Stimulated activated CD4-positive, alpha-beta T cell treated with anti-CD3 and anti-CD28 coated beads, Interleukin-12 subunit alpha, Interleukin-12 subunit beta, amount 100 ng/mL, for 48 hours (primary cell): ENCODE measurements at regions not wholly inside any gene's neighbourhood (a gene's known extent, or its start where the extent isn't known, plus 50 kb on each side); places are given as distances from the start of the nearest gene placed in this dataset.

Source experiments
- DNase-seq, 3 donors: peaks; one replicate each; pipeline ENCODE4 v3.0.0-alpha.2; 2020; ENCODE audit warnings: low read depth in 2 of 3, low spot score in 1 of 3

DNA sequence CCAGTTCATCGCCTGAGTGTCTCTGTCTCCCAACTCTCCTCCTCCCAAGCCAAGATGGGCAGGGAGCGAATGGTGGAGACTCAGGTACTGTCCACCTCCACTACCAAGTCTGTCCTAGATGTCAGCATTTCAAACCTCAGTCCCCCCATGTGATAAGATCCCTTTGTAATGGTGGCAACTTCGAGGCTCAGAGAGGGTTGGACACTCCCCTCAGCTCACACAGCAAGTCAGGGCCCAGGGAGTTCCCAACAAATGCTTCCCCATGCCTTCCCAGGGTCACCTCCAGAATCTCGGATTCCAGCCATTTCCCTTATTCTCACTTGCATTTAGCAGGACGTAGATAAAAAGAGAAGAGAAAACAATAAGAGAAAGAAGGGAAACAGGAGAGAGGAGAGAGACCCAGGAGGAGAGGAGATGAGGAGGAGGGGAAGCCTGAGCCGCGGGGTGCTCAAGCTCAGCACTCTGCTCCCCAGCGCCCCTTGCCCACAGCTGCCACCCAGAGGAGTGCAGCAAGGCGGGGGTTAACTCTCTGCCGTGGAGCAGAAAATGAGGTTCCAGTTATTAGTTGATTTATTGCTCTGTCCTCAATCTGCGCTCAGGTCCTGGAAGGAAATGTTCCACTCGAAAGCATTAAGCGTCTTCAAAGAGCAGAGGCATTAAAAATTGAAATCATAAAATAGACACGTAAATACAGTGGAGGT, 84.1 kb upstream of the LINGO1 start:
- DNase-seq = no peak

DNA sequence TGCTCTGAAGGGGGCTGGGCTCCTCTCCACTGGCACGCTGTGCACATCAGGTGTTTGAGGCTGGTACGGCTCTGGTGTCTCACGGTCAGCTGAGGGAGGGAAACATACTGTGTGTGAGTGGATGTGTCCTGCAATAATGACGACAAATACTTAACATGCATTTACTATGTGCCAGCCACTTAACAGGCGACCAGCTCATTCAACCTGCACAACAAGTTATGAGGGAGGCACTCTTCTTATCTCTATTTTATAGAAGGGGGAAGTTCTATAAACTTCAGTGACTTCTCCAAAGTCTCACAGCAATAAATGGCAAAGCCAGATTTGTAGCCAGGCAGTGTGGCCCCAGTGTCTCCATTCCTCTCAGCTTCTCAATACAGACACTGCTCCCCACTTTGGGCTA, 83.1 kb upstream of the LINGO1 start:
- no peak for DNase-seq

DNA sequence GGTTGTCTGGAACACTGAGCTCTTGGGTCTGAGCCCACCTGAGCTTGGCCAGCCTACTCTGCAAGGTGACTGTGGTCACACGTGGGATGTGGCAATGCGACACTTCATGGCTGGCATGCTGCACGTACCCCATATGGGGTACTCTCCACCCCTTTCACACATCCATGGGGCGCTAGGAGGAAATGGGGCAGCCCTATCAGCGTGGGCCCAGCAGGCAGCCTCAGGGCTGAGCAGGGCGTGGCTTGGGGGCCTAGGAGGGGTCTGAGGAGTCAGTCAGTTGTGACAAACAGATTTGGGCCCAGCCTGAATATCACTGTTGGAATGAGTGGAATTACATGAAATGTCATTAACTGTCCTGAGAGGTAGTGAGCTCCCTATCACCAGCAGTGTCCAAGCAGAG, 82.3 kb upstream of the LINGO1 start:
- no peak for DNase-seq

DNA sequence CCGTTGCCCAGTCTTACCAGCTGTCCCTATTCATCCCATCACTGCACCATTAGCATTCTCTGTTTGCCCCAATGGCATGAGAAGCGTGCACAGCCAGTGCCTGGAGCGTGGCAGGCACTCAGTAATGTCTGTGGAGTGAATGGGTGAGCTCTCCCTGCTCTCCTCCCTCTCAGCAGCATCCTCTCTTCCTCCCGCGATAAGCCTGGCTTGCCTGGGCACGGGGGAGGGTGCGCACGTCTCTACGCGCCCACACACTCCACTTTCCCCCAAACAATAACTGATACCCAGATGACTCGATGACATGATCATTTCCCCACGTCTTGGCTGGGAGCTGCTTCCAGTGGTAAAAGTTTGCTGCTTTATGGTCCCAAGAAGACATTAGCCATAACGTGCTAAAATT, 81.8 kb upstream of the LINGO1 start:
- no peak for DNase-seq

DNA sequence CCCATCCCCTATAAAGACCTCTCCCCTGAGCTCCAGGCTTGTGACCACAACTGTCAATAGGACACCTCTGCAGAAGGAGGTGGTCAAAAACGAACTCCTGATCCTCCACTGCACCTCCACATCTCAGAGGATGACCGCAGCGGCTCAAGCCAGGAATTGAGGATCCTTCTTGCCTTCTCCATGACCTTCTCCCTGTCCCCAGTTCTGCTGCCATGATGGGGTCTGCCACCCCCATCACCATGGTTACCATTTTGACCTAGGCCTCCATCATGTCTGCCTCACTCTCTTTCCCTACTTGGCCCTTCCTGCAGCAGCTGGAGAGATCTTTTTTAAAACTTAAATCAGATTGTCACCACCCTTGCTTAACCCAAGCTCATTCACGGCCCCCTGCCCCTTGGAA, 81.3 kb upstream of the LINGO1 start:
- no peak for DNase-seq

DNA sequence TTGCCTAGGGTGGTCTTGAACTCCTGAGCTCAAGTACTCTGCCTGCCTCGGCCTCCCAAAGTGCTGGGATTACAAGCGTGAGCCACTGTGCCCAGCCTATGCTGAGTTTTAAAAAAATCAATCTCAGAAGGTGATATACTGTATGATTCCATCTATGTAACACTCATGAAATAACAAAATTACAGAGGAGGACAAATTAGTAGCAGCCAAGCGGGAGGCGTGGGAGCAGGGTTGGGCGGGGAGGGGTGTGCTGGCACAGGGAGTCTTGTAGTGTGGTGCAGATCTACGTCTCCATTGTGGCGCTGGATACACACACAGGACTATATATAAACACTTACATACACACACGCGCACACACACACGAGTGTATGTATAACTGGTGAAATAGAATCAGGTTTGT, 80.6 kb upstream of the LINGO1 start:
- DNase-seq = no peak

DNA sequence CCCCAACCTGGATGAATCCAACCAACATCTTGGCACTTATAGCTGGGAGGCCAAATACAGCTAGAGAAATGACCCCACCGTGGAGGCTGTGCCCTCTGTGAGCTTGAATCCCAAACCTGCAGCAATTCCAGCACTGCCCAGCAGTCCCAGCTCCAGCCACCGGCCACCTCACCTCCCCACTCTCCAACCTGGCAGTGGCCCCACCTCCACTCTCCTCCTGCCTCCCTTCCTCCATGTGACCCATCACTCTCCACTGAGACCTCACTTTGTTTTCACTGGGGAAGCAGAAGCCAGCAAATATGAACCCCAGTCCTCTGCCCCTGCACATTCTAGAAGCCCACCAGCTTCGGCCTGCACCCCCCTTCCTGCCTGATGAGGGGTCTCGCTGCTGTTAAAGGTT, 79.7 kb upstream of the LINGO1 start:
- no peak for DNase-seq

DNA sequence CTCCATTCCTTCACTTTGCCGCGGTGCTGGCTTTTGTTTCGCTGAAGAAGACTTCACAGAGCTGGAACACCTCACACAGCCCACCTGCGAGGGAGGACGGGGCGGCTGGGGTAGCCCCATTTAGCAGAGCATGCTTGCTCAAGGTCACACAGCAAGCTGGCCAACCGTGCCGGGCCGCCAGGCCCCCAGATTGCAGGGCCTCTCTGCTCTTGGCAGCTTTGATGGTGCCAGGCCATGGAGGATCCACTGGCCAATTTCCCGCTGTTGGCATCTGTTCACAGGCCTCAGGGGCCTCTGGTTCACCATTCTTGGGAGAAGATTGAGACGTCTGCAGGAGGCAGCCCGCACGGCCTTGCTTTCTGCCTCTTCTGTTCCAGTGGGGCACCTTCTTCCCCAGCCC, 77.9 kb upstream of the LINGO1 start:
- no peak for DNase-seq

DNA sequence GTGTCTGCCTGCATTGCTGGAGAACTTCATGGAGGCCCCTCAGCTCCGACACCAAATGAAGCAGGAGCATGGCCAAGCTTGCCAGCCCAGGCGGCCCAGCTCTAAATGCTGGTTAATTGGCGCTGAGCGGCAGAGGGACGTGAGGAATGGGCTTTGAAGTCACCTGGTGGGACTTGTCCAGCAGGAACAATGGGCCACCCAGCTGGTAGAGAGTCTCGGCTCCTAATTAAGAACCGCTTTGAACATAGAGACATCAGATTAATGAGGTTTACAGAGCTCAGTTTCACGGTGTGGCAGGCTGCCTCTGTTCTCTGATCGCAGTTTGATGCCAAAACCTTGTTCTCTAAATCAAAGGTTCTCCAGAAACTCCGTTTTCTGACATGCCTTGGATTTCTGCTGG, 77.5 kb upstream of the LINGO1 start:
- DNase-seq = no peak

DNA sequence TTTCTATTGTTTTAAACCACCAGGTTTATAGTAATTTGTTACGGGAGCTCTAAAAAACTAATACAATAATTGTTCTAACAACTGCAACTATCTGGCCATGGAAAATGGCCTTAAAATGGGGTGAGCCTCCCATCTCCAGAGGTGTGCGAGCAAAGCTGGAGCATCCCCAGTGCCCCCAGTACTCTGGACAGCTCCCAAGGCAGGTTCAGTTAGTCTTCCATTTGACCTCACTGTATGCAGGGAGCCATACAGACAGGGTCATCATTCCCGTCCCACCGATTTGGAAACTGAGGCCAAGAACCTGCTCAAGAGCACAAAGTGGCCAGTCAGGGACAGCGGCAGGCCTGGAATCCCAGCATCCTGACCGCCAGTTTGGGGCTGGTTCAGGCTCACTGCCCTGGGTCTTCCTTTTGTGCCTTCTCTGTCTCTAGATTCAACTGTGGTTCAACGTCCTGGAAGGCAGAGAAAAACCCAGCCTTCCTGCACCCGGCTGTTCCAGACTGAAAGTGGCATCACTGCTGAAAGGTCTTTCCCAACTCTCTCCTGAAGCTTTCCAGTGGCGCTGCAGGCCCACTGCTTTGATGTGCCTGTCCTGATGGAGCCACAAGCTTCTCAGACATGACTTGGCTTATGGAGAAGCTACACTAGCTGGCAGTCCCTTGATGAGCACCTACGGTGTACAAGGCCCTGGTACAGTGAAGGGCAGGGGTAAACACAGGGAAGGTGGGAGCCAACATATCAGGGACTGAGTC, 76.6 kb upstream of the LINGO1 start:
- no peak for DNase-seq

DNA sequence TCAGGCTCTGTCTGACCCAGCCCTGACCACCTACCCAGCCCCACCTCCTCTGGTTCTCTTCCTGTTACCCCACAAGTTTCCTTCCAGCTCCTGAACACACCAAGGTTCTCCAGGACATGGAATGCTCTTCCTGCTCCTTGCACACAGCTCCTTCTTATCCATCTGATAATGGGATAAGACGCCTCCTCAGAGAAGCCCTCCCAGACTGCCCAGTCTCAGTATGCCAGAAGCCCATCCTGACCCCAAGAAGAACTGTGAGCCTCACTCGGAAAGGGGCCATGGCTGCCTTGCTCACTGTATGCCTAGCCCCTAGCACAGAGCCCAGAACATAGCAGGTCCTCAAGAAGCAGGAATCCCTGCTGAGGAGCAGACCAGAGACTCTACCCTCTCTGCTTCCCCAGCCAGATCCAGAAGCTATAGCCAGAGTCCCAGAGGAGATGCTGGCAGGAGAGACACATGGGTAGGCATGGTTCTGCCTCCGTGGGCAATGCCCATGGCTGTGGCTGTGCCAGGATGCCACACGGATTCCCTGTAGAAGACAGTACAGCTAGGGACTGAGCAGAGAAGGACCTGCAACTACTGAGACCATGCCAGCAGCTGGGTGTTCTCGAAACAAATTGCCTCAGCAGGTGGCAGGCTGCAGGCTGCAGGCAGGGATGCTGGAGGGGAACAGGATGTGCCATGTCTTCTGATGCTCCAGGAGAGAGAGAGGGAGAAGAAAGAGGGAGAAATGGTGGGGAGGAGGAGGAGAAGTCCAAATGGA, 74.0 kb upstream of the LINGO1 start:
- no peak for DNase-seq

DNA sequence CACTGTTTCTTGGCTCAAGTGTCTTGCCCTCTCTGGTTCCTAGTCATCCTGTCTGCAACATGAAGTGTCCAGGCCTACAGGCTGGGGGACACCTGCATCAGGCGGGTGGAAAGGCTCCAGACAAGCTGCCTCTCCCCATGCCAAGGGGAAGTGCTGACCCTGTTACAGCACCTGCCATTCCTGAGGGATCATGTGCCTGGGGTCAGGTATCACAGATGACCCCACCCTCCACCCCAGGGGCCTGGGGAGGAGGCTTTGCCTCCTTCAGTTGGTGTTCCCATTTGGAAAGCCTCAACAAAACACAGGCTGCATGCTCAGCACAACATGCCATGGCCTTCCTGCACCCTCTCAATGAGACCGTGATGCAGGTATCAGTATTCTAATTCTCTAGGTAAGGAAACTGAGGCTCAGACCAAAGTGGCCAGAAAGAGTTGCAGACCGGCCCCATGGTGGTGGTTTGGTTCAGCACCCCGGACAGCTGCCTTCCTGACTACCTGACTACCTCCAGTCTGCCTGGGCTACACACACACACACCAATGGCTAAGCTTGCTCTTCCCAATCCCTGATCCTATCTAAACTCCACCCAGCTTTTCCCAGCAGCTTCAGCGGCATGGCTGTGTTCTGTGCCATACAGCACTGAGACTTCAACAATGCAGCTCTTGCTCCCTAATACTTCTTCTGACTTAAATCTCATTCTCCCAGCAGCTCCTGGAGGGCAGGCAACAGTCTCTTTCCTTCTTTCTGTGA, 69.7 kb upstream of the LINGO1 start:
- DNase-seq = no peak

DNA sequence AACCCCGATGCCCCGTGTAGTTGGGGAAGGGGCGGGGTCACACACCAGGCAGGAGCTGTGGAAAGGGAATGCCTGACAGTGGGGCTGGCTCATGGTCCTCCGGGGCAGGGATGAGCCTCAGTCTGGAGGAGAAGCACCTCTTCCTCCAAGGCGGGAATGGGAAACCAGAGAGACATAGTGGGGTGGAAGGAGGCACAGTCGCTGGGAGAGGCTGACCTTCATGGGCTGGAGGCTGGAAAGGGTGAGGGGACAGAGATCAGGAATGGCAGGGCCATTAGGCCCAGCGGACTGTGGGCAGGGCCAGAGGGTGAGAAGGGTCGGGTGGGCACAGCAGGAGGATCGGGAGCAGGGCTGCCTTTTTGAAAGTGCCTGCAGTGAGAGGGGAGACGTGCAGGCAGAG, 65.8 kb upstream of the LINGO1 start:
- no peak for DNase-seq

DNA sequence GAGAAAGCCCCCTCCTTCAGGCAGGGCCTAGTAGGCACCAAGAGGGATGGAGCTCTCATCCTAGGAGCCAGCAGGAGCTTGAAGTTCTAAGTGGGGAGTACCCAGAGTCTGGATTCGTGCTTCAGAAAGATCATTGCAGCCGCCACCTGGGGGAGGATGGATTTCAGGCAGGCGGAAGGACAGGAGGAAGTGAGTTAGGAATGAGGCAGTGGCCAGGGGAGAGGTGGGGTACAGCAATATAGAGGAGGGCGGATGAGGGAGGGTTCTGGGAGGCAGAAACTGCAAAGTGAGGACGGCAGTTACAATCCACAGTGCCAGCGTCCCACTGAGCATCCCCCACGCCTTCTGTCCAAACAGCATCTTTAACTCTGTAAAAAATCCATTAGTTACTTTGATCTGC, 65.2 kb upstream of the LINGO1 start:
- DNase-seq = no peak

DNA sequence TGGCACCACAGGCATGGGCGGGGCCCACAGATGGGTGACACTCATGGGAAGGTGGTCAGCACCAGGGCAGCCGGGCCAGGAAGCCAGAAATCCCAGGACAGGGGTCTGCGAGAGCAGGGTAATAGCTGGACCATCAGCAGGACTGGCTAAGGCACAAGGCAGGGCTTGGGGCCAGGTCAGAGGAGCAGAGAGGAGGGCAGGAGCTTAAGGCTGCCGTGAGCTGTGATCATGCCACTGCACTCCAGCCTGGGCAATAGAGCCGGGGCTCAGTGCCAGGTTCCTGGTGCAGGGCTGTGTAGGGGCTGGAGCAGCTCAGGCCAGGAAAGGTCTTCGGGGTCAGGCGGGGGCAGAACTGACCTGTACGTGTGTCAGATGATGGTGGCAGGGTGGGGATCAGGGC, 64.2 kb upstream of the LINGO1 start:
- DNase-seq = no peak

DNA sequence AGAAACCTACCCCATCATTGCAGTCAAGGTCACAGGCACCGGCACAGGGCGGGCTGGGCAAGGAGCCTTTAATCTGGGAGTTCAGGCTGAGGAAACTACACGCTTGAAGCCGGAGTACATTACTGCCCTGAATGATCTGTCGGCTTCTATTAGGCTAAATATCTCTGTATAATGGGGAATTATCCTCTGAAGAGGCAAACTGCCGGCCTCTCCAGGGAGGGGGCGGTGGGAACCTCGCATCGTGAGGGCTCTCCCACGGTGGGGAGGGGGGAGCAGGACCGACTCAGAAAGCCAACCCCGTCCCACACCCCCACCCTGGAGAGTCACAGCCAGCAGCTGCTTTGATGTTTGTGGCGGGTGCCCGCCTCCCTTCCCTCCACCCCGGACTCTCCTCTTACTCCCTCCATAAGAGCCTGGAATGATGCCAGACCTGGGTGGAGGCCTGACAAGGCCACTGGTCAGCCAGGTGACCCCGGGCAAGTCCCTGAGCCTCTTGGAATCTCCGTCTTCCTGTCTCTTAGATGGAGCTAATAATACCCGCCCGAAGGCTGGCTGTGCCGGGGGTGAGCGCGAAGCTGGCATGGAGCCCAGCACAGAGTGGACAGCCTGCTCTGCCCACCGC, 63.4 kb upstream of the LINGO1 start:
- DNase-seq = no peak

DNA sequence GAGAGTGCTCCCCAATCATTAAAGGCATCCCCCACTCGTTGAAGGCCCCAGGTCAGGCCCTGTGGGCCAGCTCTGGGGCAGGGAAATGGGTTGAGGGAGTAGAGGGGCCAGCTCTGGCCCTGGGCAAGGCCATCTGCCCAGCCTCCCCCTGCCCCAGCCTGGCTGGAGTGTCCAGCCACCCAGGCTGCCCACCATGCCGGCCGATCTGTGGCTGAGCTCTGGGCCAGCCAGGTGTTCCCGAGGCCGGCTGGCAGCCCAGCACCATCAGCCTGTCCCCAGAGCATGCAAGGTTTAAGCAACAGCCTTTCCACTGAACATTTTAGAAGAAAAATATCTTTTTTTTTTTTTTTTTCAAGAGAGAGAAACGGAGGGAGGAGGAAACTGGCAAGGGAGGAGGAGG, 62.8 kb upstream of the LINGO1 start:
- no peak for DNase-seq

DNA sequence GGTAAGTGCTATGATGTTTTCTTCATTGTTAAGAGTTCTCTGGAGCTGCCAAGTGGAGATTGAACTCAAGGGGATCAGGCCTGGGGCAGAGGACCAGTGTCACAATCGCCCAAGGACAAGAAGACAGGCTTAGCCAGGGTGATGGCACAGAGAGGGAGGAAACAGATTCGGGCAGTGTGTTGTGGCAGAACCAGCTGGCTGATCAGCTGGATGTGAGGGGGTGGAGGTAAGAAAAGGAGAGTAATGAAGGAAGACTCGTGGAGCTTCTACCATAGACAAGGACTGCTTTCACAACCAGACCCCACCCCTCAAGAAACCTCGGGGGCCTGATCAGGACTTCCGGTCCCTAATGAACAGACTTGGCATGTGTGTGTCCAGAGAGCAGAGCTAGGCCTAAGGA, 60.9 kb upstream of the LINGO1 start:
- DNase-seq = no peak

DNA sequence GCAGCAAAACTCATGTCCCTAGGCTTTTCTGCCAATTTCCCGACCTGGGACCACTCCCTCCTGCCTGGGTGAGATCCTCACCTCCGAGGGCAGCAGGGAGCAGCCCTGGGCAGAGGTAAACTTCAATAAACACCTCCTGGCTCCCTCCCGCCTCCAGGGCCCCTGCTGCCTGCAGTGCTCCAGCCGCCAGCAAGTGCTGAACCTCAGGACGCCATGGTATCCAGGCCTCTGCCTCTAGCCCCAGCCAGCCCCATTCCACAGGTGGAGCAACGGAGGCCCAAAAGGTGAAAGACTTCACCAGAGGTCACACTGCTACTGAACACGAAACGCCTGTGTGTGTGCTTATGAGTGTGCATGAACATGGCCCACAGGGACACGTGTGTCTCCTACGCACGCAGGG, 59.9 kb upstream of the LINGO1 start:
- DNase-seq = no peak

DNA sequence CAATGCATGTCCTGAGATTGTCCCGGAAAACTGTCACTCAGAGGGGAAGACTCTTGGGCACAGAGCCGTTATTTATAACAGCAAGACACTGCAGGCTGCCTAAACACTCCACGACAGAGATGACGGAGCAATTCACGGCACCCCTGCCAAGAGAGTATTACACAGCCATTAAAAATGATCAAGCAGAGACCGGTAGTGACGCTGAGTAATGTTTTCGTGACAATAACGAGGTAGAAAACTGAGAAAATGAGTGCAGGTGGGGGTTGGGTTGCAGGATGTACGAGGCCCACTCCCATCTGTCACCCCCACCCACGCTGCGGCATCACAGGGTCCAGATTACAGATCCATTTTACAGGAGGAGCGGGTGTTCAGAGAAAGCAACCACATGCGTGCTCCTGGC, 58.9 kb upstream of the LINGO1 start:
- DNase-seq = no peak

DNA sequence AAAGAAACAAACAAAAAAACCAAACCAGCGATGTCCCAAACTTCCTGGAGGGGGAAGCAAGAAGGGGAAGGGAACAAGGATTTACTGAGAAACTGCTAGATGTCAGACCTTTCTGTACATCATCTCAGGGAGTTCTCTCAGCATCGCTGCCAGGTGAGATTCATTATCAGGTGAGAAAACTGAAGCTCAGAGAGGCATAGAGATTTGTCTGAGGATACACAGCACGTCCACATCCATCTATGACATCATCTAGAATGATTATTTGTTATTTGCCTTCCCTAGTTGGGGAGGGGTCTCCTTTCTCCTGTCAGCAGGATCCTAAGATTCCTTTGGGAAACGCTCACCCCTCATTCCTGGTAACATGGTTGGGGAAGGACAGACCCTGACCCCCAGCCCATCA, 57.1 kb upstream of the LINGO1 start:
- DNase-seq = no peak
